Loucy (cell line): ENCODE measurements at regions not wholly inside any gene's neighbourhood (a gene's known extent, or its start where the extent isn't known, plus 50 kb on each side); places are given as distances from the start of the nearest gene placed in this dataset.

Experiments
- H2AFZ ChIP-seq: fragments of 200-600 bp; sonication (generic); 2 replicates; pipeline ENCODE4 v1.6.0; 2016; ENCODE audit warnings: antibody characterized with exemption, mild to moderate bottlenecking, low read length, moderate library complexity
- H3F3A ChIP-seq: fragments of 200-600 bp; 2 replicates; pipeline ENCODE4 v1.6.0; 2016; ENCODE audit warnings: antibody characterized with exemption, low read depth, mild to moderate bottlenecking
- H3K27me3 ChIP-seq: fragments of 200-600 bp; sonication (generic); 2 replicates; pipeline ENCODE4 v1.6.1; 2014; ENCODE audit warnings: low read length, mild to moderate bottlenecking; ENCODE audit not compliant: insufficient read depth, poor library complexity, severe bottlenecking
- H3K36me3 ChIP-seq: fragments of 200-600 bp; sonication (generic); 2 replicates; pipeline ENCODE4 v1.6.1; 2016; ENCODE audit warnings: low read length; ENCODE audit not compliant: insufficient read depth
- H3K4me1 ChIP-seq: fragments of 200-600 bp; sonication (generic); 2 replicates; pipeline ENCODE4 v1.5.1; 2014; ENCODE audit warnings: low read length, mild to moderate bottlenecking; ENCODE audit not compliant: insufficient read depth, poor library complexity, severe bottlenecking
- H3K4me2 ChIP-seq: fragments of 200-600 bp; sonication (generic); 2 replicates; pipeline ENCODE4 v1.6.0; 2014; ENCODE audit warnings: antibody characterized with exemption, low read length, low read depth, mild to moderate bottlenecking; ENCODE audit not compliant: poor library complexity, severe bottlenecking
- H3K4me3 ChIP-seq: fragments of 200-600 bp; sonication (generic); 2 replicates; pipeline ENCODE4 v1.5.1; 2014; ENCODE audit warnings: low read length, mild to moderate bottlenecking, mixed read lengths; ENCODE audit not compliant: poor library complexity, severe bottlenecking
- H3K79me2 ChIP-seq: fragments of 200-600 bp; sonication (generic); 2 replicates; pipeline ENCODE4 v1.6.1; 2014; ENCODE audit warnings: low read length; ENCODE audit not compliant: insufficient read depth
- H3K9ac ChIP-seq: fragments of 200-600 bp; sonication (generic); 2 replicates; pipeline ENCODE4 v1.6.0; 2014; ENCODE audit warnings: mild to moderate bottlenecking, low read depth, low read length, moderate library complexity; ENCODE audit not compliant: poor library complexity, severe bottlenecking
- H3K9me2 ChIP-seq: fragments of 200-600 bp; sonication (generic); replicated peaks from 2 replicates; pipeline ENCODE4 v1.6.1; 2016; ENCODE audit warnings: low read depth, low read length, mixed read lengths
- H3K9me3 ChIP-seq: fragments of 200-600 bp; sonication (generic); 2 replicates; pipeline ENCODE4 v1.6.1; 2014; ENCODE audit warnings: mild to moderate bottlenecking, antibody characterized with exemption, low read length, low read depth; ENCODE audit not compliant: insufficient read depth
- H4K20me1 ChIP-seq: fragments of 200-600 bp; sonication (generic); 2 replicates; pipeline ENCODE4 v1.6.0; 2014; ENCODE audit warnings: antibody characterized with exemption, low read length, mild to moderate bottlenecking; ENCODE audit not compliant: insufficient read depth, poor library complexity, severe bottlenecking
- CTCF ChIP-seq: fragments of 200-600 bp; sonication (generic); conservative IDR thresholded peaks from 2 replicates; pipeline ENCODE4 v1.5.1; 2014; ENCODE audit warnings: mild to moderate bottlenecking, antibody characterized with exemption, low read length
- EZH2phosphoT487 ChIP-seq: fragments of 200-600 bp; IDR thresholded peaks from 2 replicates; pipeline ENCODE4 v1.6.1; 2018; ENCODE audit warnings: antibody characterized with exemption, mild to moderate bottlenecking, moderate library complexity, borderline replicate concordance

- Histone ChIP-seq H3K9ac (no peak overlapping the region), H2AFZ (no peak overlapping the region), H3K36me3 (no peaks in the 10 kb centered on the region), H3K4me1 (no peaks in the 10 kb centered on the region), H3K4me2 (no peak overlapping the region), H3K9me3 (no peaks in the 10 kb centered on the region), H3K27me3 (no peaks in the 10 kb centered on the region), H3F3A (no peaks in the 10 kb centered on the region), H4K20me1 (no peaks in the 10 kb centered on the region), H3K79me2 (no peaks in the 10 kb centered on the region), H3K9me2 (no peaks in the 10 kb centered on the region), H3K4me3 (no peak overlapping the region)
- TF ChIP-seq CTCF (no peak), EZH2phosphoT487 (no peak)
Observed at GRCh38 chrX:121132675-121133074, 85.3 kb downstream of the GLUD2 start.

- no peaks in the 10 kb centered on the region for H3K9me2 ChIP-seq
- H3K27me3 ChIP-seq: no peaks in the 10 kb centered on the region
- no peak overlapping the region for H3K4me2 ChIP-seq
- H2AFZ ChIP-seq: no peak overlapping the region
- H3K36me3 ChIP-seq: no peaks in the 10 kb centered on the region
- no peaks in the 10 kb centered on the region for H3K79me2 ChIP-seq
- H3F3A ChIP-seq: no peaks in the 10 kb centered on the region
- no peak overlapping the region for H3K9ac ChIP-seq
- H3K4me3 ChIP-seq: no peak overlapping the region
- no peaks in the 10 kb centered on the region for H4K20me1 ChIP-seq
- TF ChIP-seq EZH2phosphoT487 (no peak), CTCF (no peak)
- no peaks in the 10 kb centered on the region for H3K9me3 ChIP-seq
- no peaks in the 10 kb centered on the region for H3K4me1 ChIP-seq
Observed at GRCh38 chrX:121135488-121136207, 88.2 kb downstream of the GLUD2 start.

GRCh38 chrX:121146059-121146628 is 98.7 kb downstream of the GLUD2 start:
- Histone ChIP-seq H2AFZ (no peak overlapping the region), H3K79me2 (no peaks in the 10 kb centered on the region), H4K20me1 (no peaks in the 10 kb centered on the region), H3K4me1 (no peaks in the 10 kb centered on the region), H3K4me2 (no peak overlapping the region), H3K9me3 (no peaks in the 10 kb centered on the region), H3K9me2 (no peaks in the 10 kb centered on the region), H3F3A (no peaks in the 10 kb centered on the region), H3K36me3 (no peaks in the 10 kb centered on the region), H3K9ac (no peak overlapping the region), H3K27me3 (no peaks in the 10 kb centered on the region), H3K4me3 (no peak overlapping the region)
- no peak for TF ChIP-seq CTCF
- TF ChIP-seq EZH2phosphoT487: no peak
